Left ventricle myocardium inferior (tissue), 1 donor: ENCODE measurements at regions not wholly inside any gene's neighbourhood (a gene's known extent, or its start where the extent isn't known, plus 50 kb on each side); places are given as distances from the start of the nearest gene placed in this dataset.

Source experiments
- DNase-seq: peaks from one replicate; pipeline ENCODE4 v3.0.0-alpha.2; 2020
- H3K27ac ChIP-seq: fragments of 200-600 bp; replicated peaks from 2 replicates; pipeline ENCODE4 v1.8.0; 2021
- H3K27me3 ChIP-seq: fragments of 200-600 bp; 2 replicates; pipeline ENCODE4 v1.8.0; 2021; ENCODE audit warnings: low read depth
- H3K36me3 ChIP-seq: fragments of 200-600 bp; 2 replicates; pipeline ENCODE4 v1.8.0; 2021
- H3K4me1 ChIP-seq: fragments of 200-600 bp; 2 replicates; pipeline ENCODE4 v1.8.0; 2021
- H3K4me3 ChIP-seq: fragments of 200-600 bp; 2 replicates; pipeline ENCODE4 v1.8.0; 2021; ENCODE audit warnings: mild to moderate bottlenecking, moderate library complexity
- H3K9me3 ChIP-seq: fragments of 200-600 bp; replicated peaks from 2 replicates; pipeline ENCODE4 v1.8.0; 2021
- intact Hi-C: fragments of 100-400 bp; cut with micrococcal nuclease; formaldehyde crosslinking; loops from one replicate; pipeline ENCODE4 v1.11.0; 2022
- TF ChIP-seq, protein P1 (sequence below): fragments of 200-600 bp; IDR thresholded peaks from 2 replicates; pipeline ENCODE4 v1.8.0; 2021; ENCODE audit warnings: antibody characterized with exemption, mild to moderate bottlenecking, borderline replicate concordance
- donor health status: DM: no; HTN: yes; CAD: no; lungs with severe emphysema.

DNA sequence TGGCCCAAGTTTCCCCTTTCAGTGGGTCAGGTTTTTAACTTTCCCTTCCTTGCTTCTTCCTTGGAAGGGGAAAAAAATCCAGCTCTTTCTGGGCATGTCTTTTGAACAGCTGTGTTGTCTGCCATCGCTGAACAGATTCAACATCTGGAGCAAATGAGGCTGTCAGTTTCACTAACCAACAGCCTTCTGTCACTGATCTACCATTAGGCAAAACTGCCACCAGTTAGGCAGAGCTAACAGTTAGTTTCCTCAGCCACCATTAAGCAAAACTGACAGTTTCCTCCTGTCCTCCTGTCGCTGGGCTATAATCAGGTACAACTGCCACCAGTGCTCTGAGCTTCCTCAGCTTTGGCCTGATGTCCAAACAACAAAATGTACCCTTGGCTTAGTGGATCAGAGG is 81.9 kb downstream of the NPTX2 start:
- peaks cover 17% of the 10 kb centered on the region for H3K27me3 ChIP-seq
- TF ChIP-seq, protein P1, sequence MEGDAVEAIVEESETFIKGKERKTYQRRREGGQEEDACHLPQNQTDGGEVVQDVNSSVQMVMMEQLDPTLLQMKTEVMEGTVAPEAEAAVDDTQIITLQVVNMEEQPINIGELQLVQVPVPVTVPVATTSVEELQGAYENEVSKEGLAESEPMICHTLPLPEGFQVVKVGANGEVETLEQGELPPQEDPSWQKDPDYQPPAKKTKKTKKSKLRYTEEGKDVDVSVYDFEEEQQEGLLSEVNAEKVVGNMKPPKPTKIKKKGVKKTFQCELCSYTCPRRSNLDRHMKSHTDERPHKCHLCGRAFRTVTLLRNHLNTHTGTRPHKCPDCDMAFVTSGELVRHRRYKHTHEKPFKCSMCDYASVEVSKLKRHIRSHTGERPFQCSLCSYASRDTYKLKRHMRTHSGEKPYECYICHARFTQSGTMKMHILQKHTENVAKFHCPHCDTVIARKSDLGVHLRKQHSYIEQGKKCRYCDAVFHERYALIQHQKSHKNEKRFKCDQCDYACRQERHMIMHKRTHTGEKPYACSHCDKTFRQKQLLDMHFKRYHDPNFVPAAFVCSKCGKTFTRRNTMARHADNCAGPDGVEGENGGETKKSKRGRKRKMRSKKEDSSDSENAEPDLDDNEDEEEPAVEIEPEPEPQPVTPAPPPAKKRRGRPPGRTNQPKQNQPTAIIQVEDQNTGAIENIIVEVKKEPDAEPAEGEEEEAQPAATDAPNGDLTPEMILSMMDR, result no peak
- H3K4me1 ChIP-seq, result no peaks in the 10 kb centered on the region
- intact Hi-C loops, result no loop called here
- no peak overlapping the region for H3K4me3 ChIP-seq
- no peak overlapping the region for H3K27ac ChIP-seq
- peaks cover 33% of the 10 kb centered on the region for H3K9me3 ChIP-seq
- no peak for DNase-seq
- no peaks in the 10 kb centered on the region for H3K36me3 ChIP-seq

DNA sequence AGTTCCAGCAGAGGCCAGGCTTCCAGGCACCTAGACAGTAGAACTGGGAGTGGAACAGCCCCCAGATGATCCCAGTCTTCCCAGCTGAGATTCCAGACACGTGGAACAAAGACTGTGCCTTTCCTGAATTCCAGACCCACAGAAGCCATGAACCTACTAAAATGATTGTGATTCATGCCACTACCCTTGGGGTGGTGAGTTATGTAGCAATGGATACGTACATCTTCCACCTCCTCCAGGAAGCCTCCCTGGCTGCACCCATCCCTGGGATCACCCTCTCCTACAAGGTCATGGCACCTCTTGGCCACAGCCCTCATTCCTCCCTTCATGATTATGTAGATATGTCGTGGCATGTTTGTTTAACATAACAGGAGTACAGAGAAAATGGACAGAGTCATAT is 83.4 kb downstream of the NPTX2 start:
- H3K27ac ChIP-seq, result no peak overlapping the region
- TF ChIP-seq, protein P1, result no peak
- no peak for DNase-seq
- peaks cover 30% of the 10 kb centered on the region for H3K27me3 ChIP-seq
- peaks cover 24% of the 10 kb centered on the region for H3K9me3 ChIP-seq
- H3K4me1 ChIP-seq, result no peaks in the 10 kb centered on the region
- intact Hi-C loops, result no loop called here
- H3K36me3 ChIP-seq, result no peaks in the 10 kb centered on the region
- H3K4me3 ChIP-seq, result no peak overlapping the region

DNA sequence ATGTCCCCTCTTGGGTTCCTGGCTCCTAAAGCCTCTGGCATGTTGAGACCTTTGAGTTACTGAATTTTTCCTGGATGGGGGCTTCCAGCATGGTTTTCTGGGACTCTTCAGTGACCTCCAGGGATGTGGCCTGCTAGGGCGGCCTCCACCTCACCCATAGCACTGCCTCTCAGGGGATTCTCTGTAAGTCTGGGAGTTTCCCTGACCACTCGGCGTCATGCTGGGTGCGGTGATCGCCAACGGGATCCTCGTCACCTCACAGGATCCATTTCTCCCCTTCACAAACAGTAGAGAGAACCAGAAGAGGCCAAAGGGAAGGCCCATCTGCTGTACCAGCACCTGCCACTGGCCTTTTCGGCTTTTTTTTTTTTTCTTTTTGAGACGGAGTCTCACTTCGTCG is 84.3 kb downstream of the NPTX2 start:
- Histone ChIP-seq H3K4me1 (no peaks in the 10 kb centered on the region), H3K36me3 (no peaks in the 10 kb centered on the region), H3K9me3 (peaks cover 16% of the 10 kb centered on the region), H3K27me3 (peaks cover 39% of the 10 kb centered on the region), H3K4me3 (no peak overlapping the region), H3K27ac (no peak overlapping the region)
- TF ChIP-seq, protein P1, result no peak
- intact Hi-C loops, result no loop called here
- no peak for DNase-seq

DNA sequence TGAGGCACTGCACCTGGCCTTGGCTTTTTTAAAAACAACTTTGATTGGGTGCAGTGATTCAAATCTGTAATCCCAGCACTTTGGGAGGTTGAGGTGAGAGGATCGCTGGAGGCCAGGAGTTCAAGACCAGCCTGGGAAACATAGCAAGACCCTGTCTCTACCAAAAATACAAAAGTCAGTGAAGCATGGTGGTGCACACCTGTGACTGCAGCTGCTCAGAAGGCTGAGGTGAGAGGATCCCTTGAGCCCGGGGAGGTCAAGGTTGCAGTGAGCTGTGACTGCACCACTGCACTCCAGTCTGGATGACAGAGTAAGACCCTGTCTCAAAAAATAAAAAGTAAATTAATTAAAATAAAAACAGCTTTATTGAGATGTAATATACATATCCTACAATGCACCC is 84.9 kb downstream of the NPTX2 start:
- Histone ChIP-seq H3K27ac (no peak overlapping the region), H3K4me1 (no peaks in the 10 kb centered on the region), H3K27me3 (peaks cover 45% of the 10 kb centered on the region), H3K36me3 (no peaks in the 10 kb centered on the region), H3K9me3 (peaks cover 10% of the 10 kb centered on the region), H3K4me3 (no peak overlapping the region)
- intact Hi-C loops, result no loop called here
- TF ChIP-seq, protein P1, result no peak
- DNase-seq, result no peak

DNA sequence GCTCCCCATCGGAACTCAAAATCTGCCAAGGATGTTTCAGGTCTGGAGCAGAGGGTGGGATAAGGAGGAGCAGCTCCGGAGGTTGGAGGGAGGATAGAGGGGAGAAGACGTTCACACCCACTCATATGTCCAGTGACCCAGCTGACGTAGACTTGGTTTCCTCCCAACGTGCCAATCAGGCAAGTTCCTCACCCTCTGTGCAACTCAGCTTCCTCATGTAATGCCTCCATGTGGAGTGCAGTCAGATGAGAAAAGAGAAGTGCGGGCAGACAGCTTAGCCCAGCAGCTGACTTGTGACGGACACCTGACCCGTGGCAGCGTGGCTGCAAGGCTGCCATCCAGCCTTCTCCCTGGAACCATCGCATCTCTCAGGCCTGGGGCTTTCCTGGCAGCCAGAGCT is 86.8 kb downstream of the NPTX2 start:
- Histone ChIP-seq H3K4me3 (no peak overlapping the region), H3K4me1 (no peaks in the 10 kb centered on the region), H3K9me3 (no peaks in the 10 kb centered on the region), H3K36me3 (no peaks in the 10 kb centered on the region), H3K27ac (no peak overlapping the region), H3K27me3 (peaks cover 58% of the 10 kb centered on the region)
- intact Hi-C loops, result no loop called here
- no peak for DNase-seq
- TF ChIP-seq, protein P1, result no peak

DNA sequence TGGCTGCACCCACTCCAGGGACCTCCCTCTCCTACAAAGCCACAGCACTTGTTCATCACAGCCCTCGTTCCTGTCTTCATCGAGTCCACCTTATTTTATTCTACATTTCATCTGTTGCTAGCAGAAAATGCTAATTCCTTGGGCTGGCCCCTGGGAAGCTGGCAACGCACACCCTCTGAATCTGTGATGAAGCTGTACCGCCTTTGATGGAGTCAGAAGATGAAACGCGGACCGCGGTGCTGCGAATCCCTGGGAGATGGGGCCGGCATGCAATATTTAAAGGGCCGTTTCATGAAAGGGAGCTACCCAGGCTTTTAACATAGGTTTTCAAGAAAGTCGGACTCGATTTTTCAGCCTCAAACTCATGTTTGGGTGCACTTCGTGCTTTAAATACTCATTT is 88.5 kb downstream of the NPTX2 start:
- H3K4me3 ChIP-seq, result no peak overlapping the region
- no peak for DNase-seq
- TF ChIP-seq, protein P1, result no peak
- H3K27ac ChIP-seq, result no peak overlapping the region
- no peaks in the 10 kb centered on the region for H3K9me3 ChIP-seq
- intact Hi-C loops, result no loop called here
- no peaks in the 10 kb centered on the region for H3K36me3 ChIP-seq
- H3K4me1 ChIP-seq, result no peaks in the 10 kb centered on the region
- peaks cover 55% of the 10 kb centered on the region for H3K27me3 ChIP-seq
